CD4-positive, alpha-beta T cell (primary cell): ENCODE measurements at regions not wholly inside any gene's neighbourhood (a gene's known extent, or its start where the extent isn't known, plus 50 kb on each side); places are given as distances from the start of the nearest gene placed in this dataset.

Experiments
- ATAC-seq: fragments of 200-7000 bp; cut with Tn5 transposase; one replicate; pipeline ENCODE4 v1.10.0; 2022; ENCODE audit warnings: mild to moderate bottlenecking; ENCODE audit not compliant: poor library complexity
- CTCF ChIA-PET: fragments of 350-600 bp; sonication (Branson Sonifier 250); formaldehyde crosslinking; loops from one replicate; lab custom pipeline; 2021; ENCODE audit warnings: antibody characterized with exemption, inconsistent platforms; lab: Charles Lee
- POLR2A ChIA-PET: fragments of 350-600 bp; sonication (Branson Sonifier 250); formaldehyde crosslinking; loops from one replicate; lab custom pipeline; 2021; ENCODE audit warnings: antibody characterized with exemption, inconsistent platforms; lab: Charles Lee
- DNase-seq, 14 experiments: peaks; one replicate each; pipeline ENCODE4 v3.0.0-alpha.2; 2013 to 2020; ENCODE audit warnings: mixed read lengths in 2 of 14
- H3K27ac ChIP-seq, 2 donors: one replicate each; pipeline versions ENCODE4 v1.5.1 to v1.7.0; 2013; ENCODE audit warnings: low read length in 2 of 2, low read depth in 1 of 2, mild to moderate bottlenecking in 1 of 2
- H3K27me3 ChIP-seq, 2 experiments: 1 replicate in 1 of 2; 2 replicates in 1 of 2; pipeline versions ENCODE4 v1.6.1 to v1.7.0; 2013; ENCODE audit warnings: low read length in 2 of 2, control low read depth in 1 of 2, mild to moderate bottlenecking in 1 of 2, moderate library complexity in 1 of 2; ENCODE audit not compliant: insufficient read depth in 2 of 2, control insufficient read depth in 1 of 2
- H3K36me3 ChIP-seq: one replicate; pipeline ENCODE4 v1.6.1; 2013; ENCODE audit warnings: low read length, control low read depth; ENCODE audit not compliant: insufficient read depth
- H3K4me1 ChIP-seq: one replicate; pipeline ENCODE4 v1.6.1; 2013; ENCODE audit warnings: low read length, control low read depth; ENCODE audit not compliant: insufficient read depth
- H3K4me3 ChIP-seq: one replicate; pipeline ENCODE4 v1.5.1; 2013; ENCODE audit warnings: mild to moderate bottlenecking, low read length, moderate library complexity
- H3K9me3 ChIP-seq, 2 experiments: 1 replicate in 1 of 2; 2 replicates in 1 of 2; pipeline versions ENCODE4 v1.6.1 to v1.7.0; 2013; ENCODE audit warnings: low read length in 2 of 2, mild to moderate bottlenecking in 2 of 2, control low read depth in 1 of 2, moderate library complexity in 1 of 2; ENCODE audit not compliant: control insufficient read depth in 1 of 2, insufficient read depth in 1 of 2
- H3K27ac Mint-ChIP-seq: one replicate; pipeline ENCODE4 v1.8.0; 2020; ENCODE audit warnings: mixed read lengths
- H3K27me3 Mint-ChIP-seq: one replicate; pipeline ENCODE4 v1.8.0; 2021; ENCODE audit warnings: mixed read lengths
- H3K36me3 Mint-ChIP-seq: one replicate; pipeline ENCODE4 v1.8.0; 2021; ENCODE audit warnings: low read depth, mixed read lengths
- H3K4me1 Mint-ChIP-seq: one replicate; pipeline ENCODE4 v1.8.0; 2021; ENCODE audit warnings: low read depth, mixed read lengths
- H3K4me3 Mint-ChIP-seq: one replicate; pipeline ENCODE4 v1.8.0; 2020; ENCODE audit warnings: mild to moderate bottlenecking, mixed read lengths
- H3K9me3 Mint-ChIP-seq: one replicate; pipeline ENCODE4 v1.8.0; 2020; ENCODE audit warnings: mixed read lengths
- CTCF ChIP-seq: fragments of 200-600 bp; IDR thresholded peaks from one replicate; pipeline ENCODE4 v1.8.0; 2022; ENCODE audit warnings: antibody characterized with exemption, mild to moderate bottlenecking
- intact Hi-C, 2 experiments: fragments of 100-400 bp; cut with DNase I in 1 of 2; cut with micrococcal nuclease in 1 of 2; formaldehyde crosslinking; loops; one replicate each; pipeline versions ENCODE4 v1.15.1 to v1.9.0; 2023 to 2025; cut with DNase I, micrococcal nuclease

GRCh38 chr9:7961076-7961475 is 161.5 kb upstream of the DMAC1 start:
- intact Hi-C loops = no loop called here
- ChIA-PET POLR2A (interaction anchor here (0.8 kb wide), 1 partner anchor 15 kb away, joined by 4 read pairs; no protein-coding TSS in a partner anchor), CTCF (no interaction called here)
- TF ChIP-seq CTCF = no peak
- Mint-ChIP-seq H3K27me3 (no peaks in the 10 kb centered on the region), H3K4me3 (no peak overlapping the region), H3K9me3 (no peaks in the 10 kb centered on the region), H3K4me1 (peaks cover 9% of the 10 kb centered on the region), H3K36me3 (no peaks in the 10 kb centered on the region), H3K27ac (no peak overlapping the region)
- no peaks in the 10 kb centered on the region for H3K4me1 ChIP-seq
- no peaks in the 10 kb centered on the region for H3K27me3 ChIP-seq
- H3K4me3 ChIP-seq = no peak overlapping the region
- DNase-seq (no peak), ATAC-seq (no peak)
- no peaks in the 10 kb centered on the region for H3K9me3 ChIP-seq
- no peak overlapping the region for H3K27ac ChIP-seq
- H3K36me3 ChIP-seq = no peaks in the 10 kb centered on the region

DNA sequence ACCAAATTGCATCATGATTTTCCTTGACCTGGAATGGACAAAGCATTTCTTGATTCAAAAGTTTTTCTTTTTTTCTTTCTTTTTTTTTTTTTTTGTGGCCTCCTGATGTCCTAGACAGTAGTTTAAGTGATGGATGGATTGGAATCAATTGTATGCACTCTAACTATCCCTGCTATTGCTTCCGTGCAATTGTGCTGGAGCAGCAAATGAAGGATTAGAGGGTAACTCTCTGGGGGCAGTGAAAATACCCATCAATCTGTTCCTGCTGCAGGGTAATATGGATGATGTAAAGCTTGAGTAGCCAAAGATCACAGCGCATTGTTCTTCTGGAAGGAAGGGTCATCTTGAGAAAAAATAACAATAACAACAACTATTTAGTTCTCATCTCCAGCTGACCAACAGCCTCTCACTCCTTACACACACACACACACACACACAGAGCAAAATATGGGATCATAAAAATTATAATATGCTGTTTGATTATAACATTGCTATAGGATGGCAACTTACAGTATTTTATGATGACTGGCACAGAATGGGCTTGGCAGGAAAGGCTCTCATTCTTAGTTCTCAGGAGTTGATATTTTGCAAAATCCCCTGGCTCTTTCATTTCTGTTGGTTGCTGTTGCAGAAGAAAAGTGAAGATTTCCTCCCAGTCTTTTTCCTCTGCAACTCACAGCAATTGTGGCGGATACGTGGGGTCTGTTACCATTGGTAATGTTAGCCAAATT is 160.9 kb upstream of the DMAC1 start:
- no peaks in the 10 kb centered on the region for H3K27me3 Mint-ChIP-seq
- POLR2A ChIA-PET = no interaction called here
- no peak overlapping the region for H3K4me3 Mint-ChIP-seq
- intact Hi-C loops = no loop called here
- Histone ChIP-seq H3K27ac (no peak overlapping the region), H3K27me3 (no peaks in the 10 kb centered on the region), H3K9me3 (no peaks in the 10 kb centered on the region), H3K36me3 (no peaks in the 10 kb centered on the region), H3K4me3 (no peak overlapping the region), H3K4me1 (no peaks in the 10 kb centered on the region)
- no peak for TF ChIP-seq CTCF
- ATAC-seq = no peak
- no peaks in the 10 kb centered on the region for H3K36me3 Mint-ChIP-seq
- peaks cover 9% of the 10 kb centered on the region for H3K4me1 Mint-ChIP-seq
- no peaks in the 10 kb centered on the region for H3K9me3 Mint-ChIP-seq
- no peak for DNase-seq
- H3K27ac Mint-ChIP-seq = no peak overlapping the region
- CTCF ChIA-PET = no interaction called here

GRCh38 chr9:7957803-7958202 is 158.2 kb upstream of the DMAC1 start:
- Histone ChIP-seq H3K36me3 (no peaks in the 10 kb centered on the region), H3K4me1 (no peaks in the 10 kb centered on the region), H3K27ac (no peak overlapping the region), H3K27me3 (no peaks in the 10 kb centered on the region), H3K4me3 (no peak overlapping the region), H3K9me3 (no peaks in the 10 kb centered on the region)
- POLR2A ChIA-PET = interaction anchor here (0.7 to 1.2 kb wide), 2 partner anchors 18 to 157 kb away, joined by 3 read pairs; no protein-coding TSS in a partner anchor
- Mint-ChIP-seq H3K27me3 (no peaks in the 10 kb centered on the region), H3K36me3 (no peaks in the 10 kb centered on the region), H3K4me1 (peaks cover 9% of the 10 kb centered on the region), H3K9me3 (no peaks in the 10 kb centered on the region), H3K4me3 (no peak overlapping the region), H3K27ac (no peak overlapping the region)
- no peak for ATAC-seq
- intact Hi-C loops = no loop called here
- DNase-seq = no peak
- TF ChIP-seq CTCF = no peak
- CTCF ChIA-PET = no interaction called here
